ENCODE measurements at regions not wholly inside any gene's neighbourhood (a gene's known extent, or its start where the extent isn't known, plus 50 kb on each side); places are given as distances from the start of the nearest gene placed in this dataset.
"Not testable (repeated sequence)": the region's sequence is repeated elsewhere in the genome, so short reads cannot be mapped to it uniquely, and the experiment has no call there.

GRCh38 chr5:124972703-124973102 is 226.3 kb upstream of the ZNF608 start:
- no peak for DNase-seq

GRCh38 chr5:124973661-124974060 is 227.2 kb upstream of the ZNF608 start:
- no peak for DNase-seq

GRCh38 chr5:124976086-124976485 is 229.6 kb upstream of the ZNF608 start:
- no peak for DNase-seq

DNA sequence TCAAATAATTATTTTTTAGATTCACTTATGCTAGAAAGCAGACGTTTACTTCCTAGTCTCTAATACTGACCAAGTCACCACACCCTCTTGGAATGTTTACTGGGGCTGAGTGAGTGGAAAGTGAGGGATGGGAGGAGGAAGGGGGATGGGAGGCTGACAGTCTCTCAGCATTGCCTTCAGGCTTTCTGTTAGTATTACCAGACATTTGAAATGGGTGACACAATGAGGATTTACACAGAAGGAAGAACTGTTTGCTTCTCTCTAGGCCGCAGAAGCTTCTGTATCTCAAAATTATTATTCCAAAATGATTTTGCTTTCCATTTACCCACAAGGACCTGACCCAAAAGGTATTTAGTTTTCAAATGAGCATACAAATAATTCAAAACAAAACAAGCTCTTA is 232.8 kb upstream of the ZNF608 start:
- DNase-seq, result peak; percentile 41

DNA sequence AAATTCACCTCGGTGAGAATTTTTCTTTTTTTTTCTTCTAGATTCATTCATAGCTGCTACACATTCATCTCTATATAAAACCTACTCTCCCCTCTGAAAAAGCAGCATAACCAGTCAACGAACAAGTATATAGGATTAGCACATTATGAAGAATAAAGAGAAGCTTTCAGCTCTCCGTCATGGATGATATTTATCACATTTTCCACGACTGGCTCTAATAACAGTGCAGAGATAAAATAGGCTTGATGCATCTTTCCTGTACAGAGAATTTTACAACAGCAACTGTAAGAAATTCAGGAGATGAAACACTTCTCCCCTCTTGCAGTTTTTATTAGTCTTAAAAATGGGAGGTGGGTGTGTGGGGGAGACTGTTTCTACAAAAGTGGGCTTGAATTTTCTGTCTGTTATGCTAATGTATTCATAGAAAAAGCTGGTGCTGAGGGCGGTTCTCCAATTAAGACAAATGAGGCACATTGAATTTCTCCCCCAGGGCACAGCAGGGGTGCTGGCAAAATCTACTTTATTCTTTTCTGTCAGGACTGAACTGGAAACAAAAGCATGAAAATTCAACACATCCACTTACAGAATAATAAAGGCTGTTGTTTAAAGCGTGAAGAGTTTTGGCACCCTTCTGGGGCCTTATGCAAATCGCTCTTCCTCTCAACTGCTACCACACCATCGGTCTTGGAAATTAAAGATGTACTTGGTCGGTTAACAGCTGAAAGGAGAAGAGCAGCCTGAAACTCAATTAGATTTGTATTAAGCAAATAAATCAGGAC is 233.9 kb upstream of the ZNF608 start:
- DNase-seq, result peak; percentile 32

- no peak for DNase-seq
Measured at GRCh38 chr5:124981901-124982300, 235.5 kb upstream of the ZNF608 start.

- no peak for DNase-seq
Measured at GRCh38 chr5:124986170-124986569, 239.7 kb upstream of the ZNF608 start.

DNA sequence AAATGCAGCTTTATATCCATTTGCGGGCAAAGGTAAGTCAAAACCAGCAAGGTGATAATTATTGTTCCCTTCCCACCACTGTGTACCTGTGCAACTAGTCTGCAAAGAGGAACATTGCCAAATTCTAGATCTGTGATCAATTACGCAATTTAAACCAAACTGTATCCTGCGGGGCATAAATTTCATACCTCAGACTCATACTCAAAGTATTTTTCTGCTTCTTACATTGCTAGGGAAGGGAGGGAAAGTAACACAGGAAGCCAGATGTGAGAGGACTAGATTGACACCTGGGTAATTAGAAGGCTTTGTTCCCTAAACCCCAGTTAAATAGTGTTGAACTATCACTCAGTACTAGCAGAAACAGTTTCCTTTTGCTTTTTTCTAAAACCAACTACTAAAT is 240.2 kb upstream of the ZNF608 start:
- DNase-seq, result no peak

DNA sequence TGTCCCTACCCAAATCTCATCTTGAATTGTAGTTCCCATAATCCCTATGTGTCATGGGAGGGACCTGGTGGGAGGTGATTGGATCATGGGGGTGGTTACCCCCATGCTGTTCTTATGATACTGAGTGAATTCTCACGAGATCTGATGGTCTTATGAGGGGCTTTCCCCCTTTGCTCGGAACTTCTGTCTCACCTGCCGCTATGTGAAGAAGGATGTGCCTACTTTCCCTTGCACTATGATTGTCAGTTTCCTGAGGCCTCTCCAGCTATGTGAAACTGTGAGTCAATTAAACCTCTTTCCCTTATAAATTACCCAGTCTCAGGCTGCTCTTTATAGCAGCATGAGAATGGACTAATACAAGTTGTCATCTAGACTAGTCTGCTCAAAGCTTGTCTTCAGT is 241.3 kb upstream of the ZNF608 start:
- not testable (repeated sequence) for DNase-seq

DNA sequence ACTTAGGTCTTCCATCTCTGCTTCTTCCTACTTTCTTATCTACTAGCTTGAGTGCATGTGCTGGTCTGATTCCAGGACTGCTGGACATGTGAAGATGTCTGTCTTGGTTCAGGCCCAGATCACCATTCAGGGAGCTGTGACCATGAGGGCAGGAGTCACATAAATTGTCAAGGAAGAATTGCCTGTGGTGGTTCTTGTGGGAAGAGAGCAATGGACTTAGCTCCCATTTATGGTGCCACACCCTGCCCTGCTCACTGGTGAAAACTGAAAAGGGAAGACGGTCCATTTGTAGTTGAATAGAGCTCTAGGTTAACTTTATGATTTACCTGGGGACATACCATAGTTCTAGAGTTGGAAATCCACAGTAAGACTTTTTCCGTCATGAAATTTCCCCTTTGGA is 244.3 kb upstream of the ZNF608 start:
- DNase-seq, result no peak

GRCh38 chr5:124995421-124995820 is 249.0 kb upstream of the ZNF608 start:
- DNase-seq, result no peak

GRCh38 chr5:124996023-124996763 is 249.8 kb upstream of the ZNF608 start:
- DNase-seq, result no peak

GRCh38 chr5:124996764-124997077 is 250.3 kb upstream of the ZNF608 start:
- DNase-seq, result no peak

GRCh38 chr5:124997186-124997893 is 250.9 kb upstream of the ZNF608 start:
- DNase-seq, result no peak

DNA sequence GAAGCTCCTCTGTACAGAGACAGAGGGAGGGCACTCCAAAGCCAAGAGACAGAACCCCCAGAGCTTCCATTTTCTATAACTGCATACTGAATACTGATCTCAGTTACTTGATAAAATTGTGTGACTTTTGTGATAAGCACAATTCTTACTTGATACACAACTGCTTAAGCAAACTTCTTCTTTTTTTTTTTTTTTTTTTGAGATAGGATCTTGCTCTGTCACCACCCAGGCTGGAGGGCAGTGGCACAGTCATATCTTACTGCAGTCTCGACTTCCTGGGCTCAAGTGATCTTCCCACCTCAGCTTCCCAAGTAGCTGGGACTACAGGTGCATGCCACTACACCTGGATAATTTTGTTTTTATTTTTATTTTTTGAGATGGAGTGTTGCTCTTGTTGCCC is 252.1 kb upstream of the ZNF608 start:
- DNase-seq, result no peak

- no peak for DNase-seq
Measured at GRCh38 chr5:125002727-125003598, 256.5 kb upstream of the ZNF608 start.

GRCh38 chr5:125004009-125004408 is 257.6 kb upstream of the ZNF608 start:
- DNase-seq, result no peak

DNA sequence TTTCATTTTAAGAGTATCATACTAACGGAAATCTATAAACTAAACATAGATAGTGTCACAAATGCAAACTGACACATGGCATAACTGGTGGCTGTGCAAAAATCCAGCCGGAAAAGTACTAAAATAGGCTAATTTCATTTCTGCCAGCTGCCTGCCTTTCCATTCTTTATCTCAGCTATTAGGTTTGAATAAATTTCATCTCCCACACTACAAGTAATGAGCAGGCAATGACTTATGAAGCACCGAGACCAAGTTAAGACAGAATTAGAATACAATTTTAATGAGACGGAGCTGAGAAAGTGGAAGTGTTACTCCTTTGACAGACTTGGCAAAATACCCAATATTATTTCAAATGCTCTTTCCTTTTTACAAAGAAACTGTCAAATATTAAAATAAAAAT is 258.8 kb upstream of the ZNF608 start:
- DNase-seq, result no peak

GRCh38 chr5:125006011-125006685 is 259.7 kb upstream of the ZNF608 start:
- DNase-seq, result no peak

DNA sequence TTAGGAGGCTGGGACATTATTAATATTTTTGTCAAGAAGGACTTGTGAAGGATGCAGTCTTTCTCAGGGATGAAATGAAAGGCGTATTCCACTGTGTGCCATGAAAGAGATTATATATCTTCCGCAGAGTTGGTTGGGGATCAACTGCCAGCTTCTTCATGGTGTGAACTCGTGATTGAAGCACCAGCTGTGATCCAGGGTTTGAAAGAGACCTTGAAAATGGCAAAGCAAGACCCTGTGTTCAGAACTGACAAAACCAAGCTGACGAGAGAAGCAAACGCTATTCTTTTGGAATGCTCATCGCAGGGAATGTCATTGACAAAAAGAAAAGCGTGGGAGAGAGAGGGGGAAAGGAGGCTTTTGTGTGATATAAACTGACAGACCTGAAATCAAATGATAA is 263.9 kb upstream of the ZNF608 start:
- DNase-seq, result no peak

DNA sequence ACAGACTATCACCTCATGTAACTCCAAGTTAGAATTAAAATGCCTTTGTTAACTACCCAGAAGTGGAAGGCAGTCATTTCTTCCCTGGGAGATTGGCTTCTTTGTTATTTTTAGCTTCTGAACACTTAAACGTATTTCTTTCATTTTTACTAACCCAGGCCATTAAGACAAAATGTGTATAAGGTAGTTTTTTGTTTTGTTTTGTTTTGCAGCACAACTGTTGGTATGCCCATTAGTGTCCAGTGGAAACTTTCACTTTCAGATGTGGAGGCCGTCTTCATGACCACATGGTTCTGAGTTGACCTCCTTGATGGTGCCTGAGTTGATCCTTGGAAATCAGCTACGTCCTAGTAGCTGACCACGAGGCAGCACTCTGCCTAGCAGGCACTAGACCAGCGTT is 264.6 kb upstream of the ZNF608 start:
- DNase-seq, result no peak

DNA sequence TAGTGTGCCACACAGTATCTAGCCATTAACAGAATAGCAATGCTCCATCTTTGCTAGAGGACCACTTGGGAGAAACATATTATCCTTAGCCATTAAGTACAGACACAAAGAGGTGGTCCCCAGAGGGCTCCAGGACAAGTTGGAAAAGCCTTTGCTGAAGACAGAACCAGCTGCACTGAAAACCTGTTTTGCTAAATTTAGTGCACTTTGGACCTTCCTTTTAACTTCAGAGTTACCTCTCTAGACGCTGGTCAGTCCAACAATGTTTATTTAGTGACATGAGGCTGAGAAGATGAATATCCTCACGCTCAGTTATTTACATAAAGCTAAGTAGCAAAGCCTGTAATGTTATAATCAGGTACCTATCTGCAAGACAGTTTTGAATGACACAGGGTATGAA is 265.0 kb upstream of the ZNF608 start:
- no peak for DNase-seq
